WTC11 (cell line): ENCODE measurements at regions not wholly inside any gene's neighbourhood (a gene's known extent, or its start where the extent isn't known, plus 50 kb on each side); places are given as distances from the start of the nearest gene placed in this dataset.

Experiments used
- ATAC-seq: fragments of 200-7000 bp; cut with Tn5 transposase; 2 replicates; pipeline ENCODE4 v1.10.0; 2021; ENCODE audit warnings: mild to moderate bottlenecking, moderate library complexity
- CTCF ChIA-PET: fragments of 300-600 bp; sonication (Branson Sonifier 250); formaldehyde crosslinking; loops from one replicate; lab custom pipeline; 2021; ENCODE audit warnings: antibody characterized with exemption; lab: Charles Lee
- POLR2A ChIA-PET: fragments of 350-600 bp; sonication (Branson Sonifier 250); formaldehyde crosslinking; loops from one replicate; lab custom pipeline; 2021; ENCODE audit warnings: antibody characterized with exemption; lab: Charles Lee
- DNase-seq: peaks from one replicate; pipeline ENCODE4 v3.0.0; 2021; ENCODE audit warnings: low spot score
- H3K27ac Mint-ChIP-seq: 2 replicates; pipeline ENCODE4 v1.8.0; 2021; ENCODE audit warnings: mixed read lengths
- H3K27me3 Mint-ChIP-seq: 2 replicates; pipeline ENCODE4 v1.8.0; 2021; ENCODE audit warnings: low read depth, mild to moderate bottlenecking, moderate library complexity, mixed read lengths
- H3K36me3 Mint-ChIP-seq: 2 replicates; pipeline ENCODE4 v1.8.0; 2021; ENCODE audit warnings: mixed read lengths
- H3K4me1 Mint-ChIP-seq: 2 replicates; pipeline ENCODE4 v1.8.0; 2022; ENCODE audit warnings: mixed read lengths
- H3K4me3 Mint-ChIP-seq: 2 replicates; pipeline ENCODE4 v1.8.0; 2021; ENCODE audit warnings: mild to moderate bottlenecking, moderate library complexity, mixed read lengths
- H3K9me3 Mint-ChIP-seq: 2 replicates; pipeline ENCODE4 v1.8.0; 2021; ENCODE audit warnings: mixed read lengths
- CBFB ChIP-seq: sonication (generic); formaldehyde crosslinking; IDR thresholded peaks from 2 replicates; pipeline ENCODE4 v1.8.1; 2022; ENCODE audit warnings: mild to moderate bottlenecking, low read depth, missing genetic modification reagents
- CDX4 ChIP-seq: fragments of 250-450 bp; sonication (Bioruptor Pico); IDR thresholded peaks from 2 replicates; pipeline ENCODE4 v1.9.0; 2021; ENCODE audit warnings: moderate library complexity, mild to moderate bottlenecking, inconsistent platforms, borderline replicate concordance
- CREB1 ChIP-seq: sonication (generic); formaldehyde crosslinking; IDR thresholded peaks from 2 replicates; pipeline ENCODE4 v1.8.0; 2023; ENCODE audit warnings: mild to moderate bottlenecking, missing genetic modification reagents
- ERG ChIP-seq: fragments of 250-450 bp; sonication (Bioruptor Pico); IDR thresholded peaks from 2 replicates; pipeline ENCODE4 v1.8.0; 2021; ENCODE audit warnings: mild to moderate bottlenecking
- ETV6 ChIP-seq: sonication (generic); formaldehyde crosslinking; IDR thresholded peaks from 2 replicates; pipeline ENCODE4 v1.8.1; 2022; ENCODE audit warnings: mild to moderate bottlenecking, missing genetic modification reagents
- FOXJ3 ChIP-seq: sonication (generic); formaldehyde crosslinking; IDR thresholded peaks from 2 replicates; pipeline ENCODE4 v1.9.0; 2021; ENCODE audit warnings: missing genetic modification reagents, mild to moderate bottlenecking, borderline replicate concordance
- FOXP1 ChIP-seq: sonication (generic); formaldehyde crosslinking; IDR thresholded peaks from 2 replicates; pipeline ENCODE4 v1.8.0; 2022; ENCODE audit warnings: missing genetic modification reagents, mild to moderate bottlenecking, moderate library complexity, borderline replicate concordance
- HMGA2 ChIP-seq: fragments of 250-450 bp; sonication (Bioruptor Pico); IDR thresholded peaks from 2 replicates; pipeline ENCODE4 v1.4.0; 2021; ENCODE audit warnings: mild to moderate bottlenecking, moderate library complexity
- JUN ChIP-seq: sonication (generic); formaldehyde crosslinking; IDR thresholded peaks from 2 replicates; pipeline ENCODE4 v1.8.0; 2023; ENCODE audit warnings: mild to moderate bottlenecking, missing genetic modification reagents
- NFYB ChIP-seq: sonication (generic); formaldehyde crosslinking; conservative IDR thresholded peaks from 2 replicates; pipeline ENCODE4 v1.8.0; 2022; ENCODE audit warnings: low read depth, missing genetic modification reagents
- ZNF219 ChIP-seq: sonication (generic); formaldehyde crosslinking; IDR thresholded peaks from 2 replicates; pipeline ENCODE4 v1.8.0; 2023; ENCODE audit warnings: missing genetic modification reagents, mild to moderate bottlenecking, borderline replicate concordance
- ZNF396 ChIP-seq: fragments of 250-450 bp; sonication (Bioruptor Pico); IDR thresholded peaks from 2 replicates; pipeline ENCODE4 v1.8.0; 2021; ENCODE audit warnings: mild to moderate bottlenecking, moderate library complexity, borderline replicate concordance
- ZNF416 ChIP-seq: fragments of 250-450 bp; sonication (Bioruptor Pico); IDR thresholded peaks from 2 replicates; pipeline ENCODE4 v1.9.0; 2021; ENCODE audit warnings: mild to moderate bottlenecking, inconsistent platforms
- ZNF532 ChIP-seq: fragments of 250-450 bp; sonication (Bioruptor Pico); IDR thresholded peaks from 2 replicates; pipeline ENCODE4 v1.9.0; 2021; ENCODE audit warnings: mild to moderate bottlenecking, borderline replicate concordance
- TF ChIP-seq, protein P1 (sequence below): sonication (generic); formaldehyde crosslinking; IDR thresholded peaks from 2 replicates; pipeline ENCODE4 v1.8.1; 2023; ENCODE audit warnings: mild to moderate bottlenecking, moderate library complexity, missing genetic modification reagents
- TF ChIP-seq, protein P2 (sequence below): fragments of 250-450 bp; sonication (Bioruptor Pico); IDR thresholded peaks from 2 replicates; pipeline ENCODE4 v1.9.0; 2021; ENCODE audit warnings: mild to moderate bottlenecking
- TF ChIP-seq, protein P3 (sequence below): sonication (generic); formaldehyde crosslinking; IDR thresholded peaks from 2 replicates; pipeline ENCODE4 v1.8.1; 2023; ENCODE audit warnings: mild to moderate bottlenecking, missing genetic modification reagents, borderline replicate concordance
- TF ChIP-seq, protein P4 (sequence below): fragments of 200-600 bp; IDR thresholded peaks from 2 replicates; pipeline ENCODE4 v1.8.0; 2022; ENCODE audit warnings: antibody characterized with exemption

- TF ChIP-seq CDX4 (CRISPR knock-in tag) (no peak), NFYB (CRISPR knock-in tag) (no peak)
- TF ChIP-seq, all 79 proteins: peak for 0
These were observed 158.8 kb downstream of the IDS start (continued) for GRCh38 chrX:149346306-149346705.

GRCh38 chrX:149322316-149322715 lies 182.8 kb downstream of the IDS start:
- H3K9me3 Mint-ChIP-seq = peaks cover 17% of the 10 kb centered on the region
- ChIA-PET POLR2A (no interaction called here), CTCF (no interaction called here)
- no peak for ATAC-seq
- H3K36me3 Mint-ChIP-seq = peaks cover 8% of the 10 kb centered on the region
- no peak for DNase-seq
- no peaks in the 10 kb centered on the region for H3K27me3 Mint-ChIP-seq
- no peak overlapping the region for H3K27ac Mint-ChIP-seq
- TF ChIP-seq, protein P1, sequence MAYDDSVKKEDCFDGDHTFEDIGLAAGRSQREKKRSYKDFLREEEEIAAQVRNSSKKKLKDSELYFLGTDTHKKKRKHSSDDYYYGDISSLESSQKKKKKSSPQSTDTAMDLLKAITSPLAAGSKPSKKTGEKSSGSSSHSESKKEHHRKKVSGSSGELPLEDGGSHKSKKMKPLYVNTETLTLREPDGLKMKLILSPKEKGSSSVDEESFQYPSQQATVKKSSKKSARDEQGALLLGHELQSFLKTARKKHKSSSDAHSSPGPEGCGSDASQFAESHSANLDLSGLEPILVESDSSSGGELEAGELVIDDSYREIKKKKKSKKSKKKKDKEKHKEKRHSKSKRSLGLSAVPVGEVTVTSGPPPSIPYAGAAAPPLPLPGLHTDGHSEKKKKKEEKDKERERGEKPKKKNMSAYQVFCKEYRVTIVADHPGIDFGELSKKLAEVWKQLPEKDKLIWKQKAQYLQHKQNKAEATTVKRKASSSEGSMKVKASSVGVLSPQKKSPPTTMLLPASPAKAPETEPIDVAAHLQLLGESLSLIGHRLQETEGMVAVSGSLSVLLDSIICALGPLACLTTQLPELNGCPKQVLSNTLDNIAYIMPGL = no peak
- TF ChIP-seq, protein P2, sequence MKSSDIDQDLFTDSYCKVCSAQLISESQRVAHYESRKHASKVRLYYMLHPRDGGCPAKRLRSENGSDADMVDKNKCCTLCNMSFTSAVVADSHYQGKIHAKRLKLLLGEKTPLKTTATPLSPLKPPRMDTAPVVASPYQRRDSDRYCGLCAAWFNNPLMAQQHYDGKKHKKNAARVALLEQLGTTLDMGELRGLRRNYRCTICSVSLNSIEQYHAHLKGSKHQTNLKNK (CRISPR knock-in tag) = no peak
- no peak for TF ChIP-seq CREB1 (CRISPR knock-in tag)
- no peak for TF ChIP-seq ETV6 (CRISPR knock-in tag)
- no peak for TF ChIP-seq ERG (CRISPR knock-in tag)
- TF ChIP-seq CBFB (CRISPR knock-in tag) = no peak
- no peak for TF ChIP-seq ZNF219 (CRISPR knock-in tag)
- TF ChIP-seq HMGA2 = no peak
- no peak for TF ChIP-seq ZNF396 (CRISPR knock-in tag)
- TF ChIP-seq FOXP1 (CRISPR knock-in tag) = no peak
- H3K4me3 Mint-ChIP-seq = no peak overlapping the region
- no peaks in the 10 kb centered on the region for H3K4me1 Mint-ChIP-seq

- H3K9me3 Mint-ChIP-seq = peaks cover 34% of the 10 kb centered on the region
- no peak for ATAC-seq
- H3K4me3 Mint-ChIP-seq = no peak overlapping the region
- ChIA-PET POLR2A (no interaction called here), CTCF (no interaction called here)
- H3K27me3 Mint-ChIP-seq = peaks cover 6% of the 10 kb centered on the region
- no peak overlapping the region for H3K27ac Mint-ChIP-seq
- DNase-seq = no peak
- peaks cover 24% of the 10 kb centered on the region for H3K36me3 Mint-ChIP-seq
- no peaks in the 10 kb centered on the region for H3K4me1 Mint-ChIP-seq
- TF ChIP-seq, protein P3, sequence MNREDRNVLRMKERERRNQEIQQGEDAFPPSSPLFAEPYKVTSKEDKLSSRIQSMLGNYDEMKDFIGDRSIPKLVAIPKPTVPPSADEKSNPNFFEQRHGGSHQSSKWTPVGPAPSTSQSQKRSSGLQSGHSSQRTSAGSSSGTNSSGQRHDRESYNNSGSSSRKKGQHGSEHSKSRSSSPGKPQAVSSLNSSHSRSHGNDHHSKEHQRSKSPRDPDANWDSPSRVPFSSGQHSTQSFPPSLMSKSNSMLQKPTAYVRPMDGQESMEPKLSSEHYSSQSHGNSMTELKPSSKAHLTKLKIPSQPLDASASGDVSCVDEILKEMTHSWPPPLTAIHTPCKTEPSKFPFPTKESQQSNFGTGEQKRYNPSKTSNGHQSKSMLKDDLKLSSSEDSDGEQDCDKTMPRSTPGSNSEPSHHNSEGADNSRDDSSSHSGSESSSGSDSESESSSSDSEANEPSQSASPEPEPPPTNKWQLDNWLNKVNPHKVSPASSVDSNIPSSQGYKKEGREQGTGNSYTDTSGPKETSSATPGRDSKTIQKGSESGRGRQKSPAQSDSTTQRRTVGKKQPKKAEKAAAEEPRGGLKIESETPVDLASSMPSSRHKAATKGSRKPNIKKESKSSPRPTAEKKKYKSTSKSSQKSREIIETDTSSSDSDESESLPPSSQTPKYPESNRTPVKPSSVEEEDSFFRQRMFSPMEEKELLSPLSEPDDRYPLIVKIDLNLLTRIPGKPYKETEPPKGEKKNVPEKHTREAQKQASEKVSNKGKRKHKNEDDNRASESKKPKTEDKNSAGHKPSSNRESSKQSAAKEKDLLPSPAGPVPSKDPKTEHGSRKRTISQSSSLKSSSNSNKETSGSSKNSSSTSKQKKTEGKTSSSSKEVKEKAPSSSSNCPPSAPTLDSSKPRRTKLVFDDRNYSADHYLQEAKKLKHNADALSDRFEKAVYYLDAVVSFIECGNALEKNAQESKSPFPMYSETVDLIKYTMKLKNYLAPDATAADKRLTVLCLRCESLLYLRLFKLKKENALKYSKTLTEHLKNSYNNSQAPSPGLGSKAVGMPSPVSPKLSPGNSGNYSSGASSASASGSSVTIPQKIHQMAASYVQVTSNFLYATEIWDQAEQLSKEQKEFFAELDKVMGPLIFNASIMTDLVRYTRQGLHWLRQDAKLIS (CRISPR knock-in tag) = no peak
- TF ChIP-seq, protein P4, sequence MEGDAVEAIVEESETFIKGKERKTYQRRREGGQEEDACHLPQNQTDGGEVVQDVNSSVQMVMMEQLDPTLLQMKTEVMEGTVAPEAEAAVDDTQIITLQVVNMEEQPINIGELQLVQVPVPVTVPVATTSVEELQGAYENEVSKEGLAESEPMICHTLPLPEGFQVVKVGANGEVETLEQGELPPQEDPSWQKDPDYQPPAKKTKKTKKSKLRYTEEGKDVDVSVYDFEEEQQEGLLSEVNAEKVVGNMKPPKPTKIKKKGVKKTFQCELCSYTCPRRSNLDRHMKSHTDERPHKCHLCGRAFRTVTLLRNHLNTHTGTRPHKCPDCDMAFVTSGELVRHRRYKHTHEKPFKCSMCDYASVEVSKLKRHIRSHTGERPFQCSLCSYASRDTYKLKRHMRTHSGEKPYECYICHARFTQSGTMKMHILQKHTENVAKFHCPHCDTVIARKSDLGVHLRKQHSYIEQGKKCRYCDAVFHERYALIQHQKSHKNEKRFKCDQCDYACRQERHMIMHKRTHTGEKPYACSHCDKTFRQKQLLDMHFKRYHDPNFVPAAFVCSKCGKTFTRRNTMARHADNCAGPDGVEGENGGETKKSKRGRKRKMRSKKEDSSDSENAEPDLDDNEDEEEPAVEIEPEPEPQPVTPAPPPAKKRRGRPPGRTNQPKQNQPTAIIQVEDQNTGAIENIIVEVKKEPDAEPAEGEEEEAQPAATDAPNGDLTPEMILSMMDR = no peak
- TF ChIP-seq FOXJ3 (CRISPR knock-in tag) = no peak
- no peak for TF ChIP-seq ZNF532 (CRISPR knock-in tag)
- no peak for TF ChIP-seq JUN (CRISPR knock-in tag)
- no peak for TF ChIP-seq ZNF416 (CRISPR knock-in tag)
These were observed 191.2 kb downstream of the IDS start for GRCh38 chrX:149313871-149314371.
